ENCODE measurements at regions not wholly inside any gene's neighbourhood (a gene's known extent, or its start where the extent isn't known, plus 50 kb on each side); places are given as distances from the start of the nearest gene placed in this dataset.

DNA sequence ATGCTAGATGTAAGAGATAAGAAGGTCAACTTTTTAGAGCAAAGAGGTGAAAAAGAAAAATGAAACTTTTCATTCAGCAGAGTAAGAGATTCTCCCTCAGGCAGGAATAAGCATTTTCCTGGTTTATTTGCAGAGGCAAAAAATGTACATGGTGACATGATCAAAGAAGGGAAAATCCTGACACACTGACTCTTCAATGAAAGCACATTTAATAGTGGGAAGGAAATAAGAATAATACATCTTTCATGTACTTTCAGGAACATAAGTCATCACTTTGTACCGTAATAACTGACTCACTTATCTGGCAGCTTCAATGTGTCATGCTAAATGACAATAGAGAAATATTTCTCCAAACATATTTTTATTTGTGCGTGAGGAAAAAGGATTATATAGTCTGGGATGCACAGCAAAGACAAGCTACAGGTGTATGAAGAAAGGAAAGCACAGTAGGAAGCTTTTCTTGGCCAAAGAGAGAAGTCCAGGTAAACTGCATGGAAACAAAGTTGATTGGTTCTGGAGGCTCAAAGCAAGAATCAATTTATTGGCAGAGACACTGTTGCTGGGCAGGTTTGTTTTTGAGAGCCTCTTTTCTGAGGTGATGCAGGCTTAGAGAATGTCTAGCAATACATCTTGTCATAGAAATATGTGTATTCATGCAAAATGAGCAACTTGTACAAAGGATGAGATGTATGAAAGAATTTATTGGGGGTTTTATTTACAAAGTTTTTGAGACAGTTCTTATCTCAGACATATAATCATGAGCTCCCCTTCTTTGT lies 1409.0 kb downstream of the PLA2G4A start:
- no peak overlapping the region for H2AFZ ChIP-seq
- H3F3A ChIP-seq (ENCODE audit: insufficient read depth): no peaks in the 10 kb centered on the region
- H3K9me2 ChIP-seq (ENCODE audit: insufficient read depth): no peaks in the 10 kb centered on the region
- in situ Hi-C loops (cut with MboI): no loop called here
- no peaks in the 10 kb centered on the region for H3K4me1 ChIP-seq (ENCODE audit: insufficient read depth)
- no peaks in the 10 kb centered on the region for H3K27me3 ChIP-seq (replicated peaks; ENCODE audit: insufficient read depth)
- no peaks in the 10 kb centered on the region for H3K9me3 ChIP-seq (ENCODE audit: low read depth)
- no peaks in the 10 kb centered on the region for H3K79me2 ChIP-seq (ENCODE audit: insufficient read depth)
- WGBS, 2 experiments (ENCODE audit: low coverage in 1 of 2, low lambda C conversion rate in 2 of 2, missing lambda C conversion rate in 2 of 2): 2 to 10% methylated on average over 2 of the region's 2 CpGs
- DNase-seq: no peak
- H3K27ac ChIP-seq: no peak overlapping the region
- no peak overlapping the region for H3K4me2 ChIP-seq (ENCODE audit: unreplicated experiment)
- H4K20me1 ChIP-seq (ENCODE audit: insufficient read depth): no peaks in the 10 kb centered on the region
- H3K36me3 ChIP-seq (ENCODE audit: low read depth): no peaks in the 10 kb centered on the region
- no peak overlapping the region for H3K9ac ChIP-seq
- no peak for TF ChIP-seq EZH2phosphoT487 (IDR thresholded peaks at IDR 0.05; ENCODE audit: insufficient read depth, low read depth)
- no peak for TF ChIP-seq EZH2 (IDR thresholded peaks at IDR 0.05; ENCODE audit: insufficient read depth, poor library complexity, severe bottlenecking)
- H3K4me3 ChIP-seq: no peak overlapping the region

DNA sequence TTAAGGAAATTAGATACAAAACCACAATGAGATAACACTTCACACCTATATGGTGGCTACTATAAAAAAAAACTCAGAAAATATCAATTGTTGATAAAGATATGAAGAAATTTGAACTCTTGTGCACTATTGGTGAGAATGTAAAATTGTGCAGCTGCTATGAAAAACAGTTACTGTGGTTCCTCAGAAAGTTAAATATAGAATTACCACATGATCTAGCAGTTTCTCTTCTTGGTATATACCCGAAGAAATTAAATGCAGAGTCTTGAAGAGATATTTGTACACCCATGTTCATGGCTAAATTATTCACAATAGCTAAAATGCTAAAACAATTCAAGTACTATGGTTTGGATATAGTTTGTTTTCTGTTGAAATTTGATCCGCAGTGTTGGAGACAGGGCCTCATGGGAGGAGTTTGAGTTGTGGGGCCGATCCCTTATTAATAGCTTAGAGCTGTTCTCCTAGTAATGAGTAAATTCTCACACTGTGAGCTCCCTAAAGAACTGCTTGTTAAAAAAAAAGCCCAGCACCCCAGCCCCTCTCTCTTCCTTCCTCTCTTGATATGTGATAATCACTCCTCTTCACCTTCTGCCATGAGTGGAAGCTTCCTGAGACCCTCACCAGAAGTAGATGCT lies 1412.1 kb downstream of the PLA2G4A start:
- in situ Hi-C loops (cut with MboI): no loop called here
- Histone ChIP-seq H3K36me3 (ENCODE audit: low read depth) (no peaks in the 10 kb centered on the region), H3K79me2 (ENCODE audit: insufficient read depth) (no peaks in the 10 kb centered on the region), H3F3A (ENCODE audit: insufficient read depth) (no peaks in the 10 kb centered on the region), H4K20me1 (ENCODE audit: insufficient read depth) (no peaks in the 10 kb centered on the region), H3K9me2 (ENCODE audit: insufficient read depth) (no peaks in the 10 kb centered on the region), H3K27ac (no peak overlapping the region), H3K9me3 (ENCODE audit: low read depth) (no peaks in the 10 kb centered on the region), H3K9ac (no peak overlapping the region), H3K4me3 (no peak overlapping the region), H3K27me3 (replicated peaks; ENCODE audit: insufficient read depth) (no peaks in the 10 kb centered on the region), H3K4me2 (ENCODE audit: unreplicated experiment) (no peak overlapping the region), H3K4me1 (ENCODE audit: insufficient read depth) (no peaks in the 10 kb centered on the region), H2AFZ (no peak overlapping the region)
- TF ChIP-seq EZH2 (IDR thresholded peaks at IDR 0.05; ENCODE audit: insufficient read depth, poor library complexity, severe bottlenecking) (no peak), EZH2phosphoT487 (IDR thresholded peaks at IDR 0.05; ENCODE audit: insufficient read depth, low read depth) (no peak)
- WGBS, 2 experiments (ENCODE audit: low coverage in 1 of 2, low lambda C conversion rate in 2 of 2, missing lambda C conversion rate in 2 of 2): 4 to 5% methylated on average over 3 of the region's 3 CpGs
- DNase-seq: no peak

DNA sequence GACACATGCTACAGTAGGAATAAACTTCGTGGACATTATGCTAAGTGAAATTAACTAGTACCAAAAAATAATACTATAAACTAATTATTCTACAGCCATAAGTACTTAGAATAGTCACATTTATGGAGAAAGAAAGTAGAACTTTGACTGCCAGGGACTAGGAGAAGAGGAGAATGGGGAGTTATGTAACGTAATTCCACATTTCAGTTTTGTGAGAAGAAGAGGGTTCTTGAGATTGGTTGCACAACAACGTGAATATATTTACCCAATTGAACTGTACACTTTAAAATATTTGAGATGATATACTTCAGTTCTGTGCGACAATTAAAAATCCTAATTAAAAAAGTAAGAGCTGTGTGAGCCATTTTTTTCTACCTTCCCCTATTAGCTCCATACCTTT lies 1412.9 kb downstream of the PLA2G4A start:
- Histone ChIP-seq H3K79me2 (ENCODE audit: insufficient read depth) (no peaks in the 10 kb centered on the region), H3K4me1 (ENCODE audit: insufficient read depth) (no peaks in the 10 kb centered on the region), H3K36me3 (ENCODE audit: low read depth) (no peaks in the 10 kb centered on the region), H3F3A (ENCODE audit: insufficient read depth) (no peaks in the 10 kb centered on the region), H3K27me3 (replicated peaks; ENCODE audit: insufficient read depth) (no peaks in the 10 kb centered on the region), H3K27ac (no peak overlapping the region), H3K4me3 (no peak overlapping the region), H3K9me2 (ENCODE audit: insufficient read depth) (no peaks in the 10 kb centered on the region), H4K20me1 (ENCODE audit: insufficient read depth) (no peaks in the 10 kb centered on the region), H3K9ac (no peak overlapping the region), H2AFZ (no peak overlapping the region), H3K4me2 (ENCODE audit: unreplicated experiment) (no peak overlapping the region), H3K9me3 (ENCODE audit: low read depth) (no peaks in the 10 kb centered on the region)
- TF ChIP-seq EZH2 (IDR thresholded peaks at IDR 0.05; ENCODE audit: insufficient read depth, poor library complexity, severe bottlenecking) (no peak), EZH2phosphoT487 (IDR thresholded peaks at IDR 0.05; ENCODE audit: insufficient read depth, low read depth) (no peak)
- 14 to 20% methylated on average over 4 of the region's 4 CpGs for WGBS, 2 experiments (ENCODE audit: low coverage in 1 of 2, low lambda C conversion rate in 2 of 2, missing lambda C conversion rate in 2 of 2)
- no peak for DNase-seq
- in situ Hi-C loops (cut with MboI): no loop called here

DNA sequence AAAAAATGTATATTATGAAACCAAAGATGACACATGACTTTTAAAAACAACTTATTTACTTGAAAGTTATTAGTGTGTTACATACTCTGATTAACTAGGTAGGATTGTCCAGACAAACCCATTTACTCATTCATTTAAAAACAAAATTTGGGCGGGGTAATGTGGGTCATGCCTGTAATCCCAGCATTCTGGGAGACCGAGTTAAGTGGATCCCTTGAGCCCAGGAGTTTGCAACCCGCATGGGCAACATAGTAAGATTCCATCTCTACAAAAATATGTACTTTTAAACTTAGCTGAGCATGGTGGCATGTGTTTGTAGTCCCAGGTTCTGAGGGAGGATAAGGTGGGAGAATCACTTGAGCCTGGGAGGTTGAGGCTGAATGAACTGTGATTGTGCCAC lies 1414.7 kb downstream of the PLA2G4A start:
- no peaks in the 10 kb centered on the region for H3K27me3 ChIP-seq (replicated peaks; ENCODE audit: insufficient read depth)
- 12 to 19% methylated on average over 3 of the region's 3 CpGs for WGBS, 2 experiments (ENCODE audit: low coverage in 1 of 2, low lambda C conversion rate in 2 of 2, missing lambda C conversion rate in 2 of 2)
- no peak for DNase-seq
- H3K9me2 ChIP-seq (ENCODE audit: insufficient read depth): no peaks in the 10 kb centered on the region
- H3K4me3 ChIP-seq: no peak overlapping the region
- H2AFZ ChIP-seq: no peak overlapping the region
- no peak for TF ChIP-seq EZH2 (IDR thresholded peaks at IDR 0.05; ENCODE audit: insufficient read depth, poor library complexity, severe bottlenecking)
- no peak overlapping the region for H3K9ac ChIP-seq
- H3K4me1 ChIP-seq (ENCODE audit: insufficient read depth): no peaks in the 10 kb centered on the region
- H3K9me3 ChIP-seq (ENCODE audit: low read depth): no peaks in the 10 kb centered on the region
- H3K36me3 ChIP-seq (ENCODE audit: low read depth): no peaks in the 10 kb centered on the region
- H3K79me2 ChIP-seq (ENCODE audit: insufficient read depth): no peaks in the 10 kb centered on the region
- no peaks in the 10 kb centered on the region for H4K20me1 ChIP-seq (ENCODE audit: insufficient read depth)
- H3K27ac ChIP-seq: no peak overlapping the region
- H3F3A ChIP-seq (ENCODE audit: insufficient read depth): no peaks in the 10 kb centered on the region
- no peak overlapping the region for H3K4me2 ChIP-seq (ENCODE audit: unreplicated experiment)
- in situ Hi-C loops (cut with MboI): no loop called here
